ENCODE measurements at regions not wholly inside any gene's neighbourhood (a gene's known extent, or its start where the extent isn't known, plus 50 kb on each side); places are given as distances from the start of the nearest gene placed in this dataset.

GRCh38 chr11:92850296-92850826, 119.1 kb upstream of the MTNR1B start:
- in situ Hi-C loops (cut with MboI; ENCODE audit: low sequenced_read_pairs, unreplicated experiment), result no loop called here
- no peak for DNase-seq (ENCODE audit: low spot score)
- TF ChIP-seq CTCF (IDR thresholded peaks at IDR 0.05; ENCODE audit: borderline replicate concordance, control extremely low read depth, extremely low read depth, insufficient read depth, missing control alignments), result no peak

DNA sequence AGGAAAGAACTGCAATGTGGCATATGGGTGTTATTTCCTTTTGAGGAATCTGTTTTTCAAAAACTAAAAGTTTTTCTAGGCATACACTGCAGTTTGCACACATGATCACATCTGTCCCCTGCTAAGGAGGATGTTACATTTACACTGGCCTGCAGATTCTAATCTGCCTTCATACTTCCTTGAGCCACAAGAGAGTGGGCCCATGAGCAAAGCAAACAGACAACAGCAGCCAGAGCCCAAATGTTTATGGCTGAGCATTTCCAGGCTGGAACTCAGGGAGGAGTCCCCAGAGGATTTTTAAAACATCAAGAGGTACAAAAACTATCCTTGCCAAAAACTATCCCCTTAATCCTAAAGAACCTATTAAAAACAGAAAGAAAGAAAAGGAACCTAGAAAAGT, 117.2 kb upstream of the MTNR1B start:
- no peak for TF ChIP-seq CTCF (IDR thresholded peaks at IDR 0.05; ENCODE audit: borderline replicate concordance, control extremely low read depth, extremely low read depth, insufficient read depth, missing control alignments)
- in situ Hi-C loops (cut with MboI; ENCODE audit: low sequenced_read_pairs, unreplicated experiment), result no loop called here
- DNase-seq (ENCODE audit: low spot score), result no peak

GRCh38 chr11:92852946-92853345, 116.5 kb upstream of the MTNR1B start:
- in situ Hi-C loops (cut with MboI; ENCODE audit: low sequenced_read_pairs, unreplicated experiment), result no loop called here
- no peak for DNase-seq (ENCODE audit: low spot score)
- no peak for TF ChIP-seq CTCF (IDR thresholded peaks at IDR 0.05; ENCODE audit: borderline replicate concordance, control extremely low read depth, extremely low read depth, insufficient read depth, missing control alignments)

- TF ChIP-seq CTCF (IDR thresholded peaks at IDR 0.05; ENCODE audit: borderline replicate concordance, control extremely low read depth, extremely low read depth, insufficient read depth, missing control alignments), result no peak
- in situ Hi-C loops (cut with MboI; ENCODE audit: low sequenced_read_pairs, unreplicated experiment), result no loop called here
- DNase-seq (ENCODE audit: low spot score), result no peak
Observed at GRCh38 chr11:92854162-92854561, 115.3 kb upstream of the MTNR1B start.

DNA sequence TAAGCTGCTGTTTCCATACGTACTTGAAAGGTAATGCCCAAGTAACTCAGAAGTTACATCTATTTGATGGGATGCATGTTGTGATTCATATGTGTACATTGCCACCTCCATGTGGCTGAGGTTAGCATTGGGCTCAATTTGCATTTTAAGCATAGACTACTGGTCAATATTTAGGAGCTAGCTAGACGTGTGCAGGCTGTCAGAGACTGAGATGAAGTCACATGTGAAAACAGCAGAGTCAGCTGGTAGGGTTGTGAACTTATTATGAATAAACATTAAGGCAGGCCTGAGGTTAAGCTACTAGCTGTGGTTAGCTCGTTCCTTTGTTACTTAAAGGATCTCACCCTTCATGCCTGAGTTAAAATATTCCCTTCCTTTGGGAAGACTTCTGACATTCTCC, 114.5 kb upstream of the MTNR1B start:
- in situ Hi-C loops (cut with MboI; ENCODE audit: low sequenced_read_pairs, unreplicated experiment), result no loop called here
- TF ChIP-seq CTCF (IDR thresholded peaks at IDR 0.05; ENCODE audit: borderline replicate concordance, control extremely low read depth, extremely low read depth, insufficient read depth, missing control alignments), result no peak
- DNase-seq (ENCODE audit: low spot score), result no peak

DNA sequence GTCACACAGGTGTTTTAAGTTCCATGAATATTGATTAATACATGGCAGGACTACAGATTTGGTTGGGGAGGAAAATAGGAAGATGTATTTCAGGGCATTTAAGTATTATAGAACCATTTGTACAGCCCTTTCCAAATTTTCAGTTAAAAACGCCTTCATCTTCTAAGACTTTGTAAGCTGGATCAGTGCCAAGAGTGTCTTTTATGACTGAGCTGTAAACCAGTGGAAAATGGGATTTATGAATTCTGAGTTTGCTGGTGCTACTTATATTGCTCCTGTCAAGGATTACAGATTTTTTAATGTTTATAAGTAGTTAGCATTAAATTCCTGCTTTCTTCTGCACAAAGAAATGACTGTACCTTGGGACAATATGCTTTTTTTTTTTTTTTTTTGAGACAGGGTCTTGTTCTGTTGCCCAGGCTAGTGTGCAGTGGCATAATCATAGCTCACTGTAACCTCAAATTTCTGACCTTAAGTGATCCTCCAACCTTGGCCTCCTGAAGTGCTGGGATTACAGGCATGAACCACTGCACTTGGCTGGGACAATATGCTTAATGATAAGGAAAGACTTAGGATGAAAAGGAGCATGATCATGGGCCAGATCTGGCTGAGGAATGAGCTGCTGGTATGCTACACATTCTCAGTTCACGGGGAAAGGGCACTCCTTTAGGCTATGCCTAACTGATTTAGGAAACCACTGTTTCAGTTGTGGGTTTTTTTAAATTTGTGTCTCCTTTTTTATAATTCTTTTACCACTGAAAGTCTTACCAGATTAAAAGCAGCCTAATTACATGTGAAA, 113.6 kb upstream of the MTNR1B start:
- DNase-seq (ENCODE audit: low spot score), result no peak
- no peak for TF ChIP-seq CTCF (IDR thresholded peaks at IDR 0.05; ENCODE audit: borderline replicate concordance, control extremely low read depth, extremely low read depth, insufficient read depth, missing control alignments)
- in situ Hi-C loops (cut with MboI; ENCODE audit: low sequenced_read_pairs, unreplicated experiment), result no loop called here
